BE2C (cell line): ENCODE measurements at regions not wholly inside any gene's neighbourhood (a gene's known extent, or its start where the extent isn't known, plus 50 kb on each side); places are given as distances from the start of the nearest gene placed in this dataset.
"Not testable (repeated sequence)": the region's sequence is repeated elsewhere in the genome, so short reads cannot be mapped to it uniquely, and the experiment has no call there.

ENCODE experiments used
- DNase-seq: peaks from one replicate; pipeline ENCODE4 v3.0.0-alpha.2; 2020
- H3K27me3 ChIP-seq: fragments of 250-450 bp; sonication (Bioruptor Pico); 2 replicates; pipeline ENCODE4 v1.5.1; 2020; ENCODE audit warnings: mild to moderate bottlenecking
- H3K36me3 ChIP-seq: fragments of 250-450 bp; sonication (Bioruptor Pico); 2 replicates; pipeline ENCODE4 v1.5.1; 2020; ENCODE audit warnings: mild to moderate bottlenecking
- H3K4me1 ChIP-seq: fragments of 250-450 bp; sonication (Bioruptor Pico); 2 replicates; pipeline ENCODE4 v1.5.1; 2020
- H3K4me3 ChIP-seq: 2 replicates; pipeline ENCODE4 v1.5.1; 2011; ENCODE audit warnings: low read depth, low read length
- H3K9me3 ChIP-seq: fragments of 250-450 bp; sonication (Bioruptor Pico); 2 replicates; pipeline ENCODE4 v1.5.1; 2020
- CTCF ChIP-seq: IDR thresholded peaks from 2 replicates; pipeline ENCODE4 v1.5.1; 2012; ENCODE audit warnings: mild to moderate bottlenecking, low read depth, low read length

GRCh38 chr4:4090720-4091119, 136.0 kb downstream of the OTOP1 start:
- H3K9me3 ChIP-seq, H3K36me3 ChIP-seq, H3K27me3 ChIP-seq, H3K4me1 ChIP-seq, DNase-seq, H3K4me3 ChIP-seq: not testable (repeated sequence)

DNA sequence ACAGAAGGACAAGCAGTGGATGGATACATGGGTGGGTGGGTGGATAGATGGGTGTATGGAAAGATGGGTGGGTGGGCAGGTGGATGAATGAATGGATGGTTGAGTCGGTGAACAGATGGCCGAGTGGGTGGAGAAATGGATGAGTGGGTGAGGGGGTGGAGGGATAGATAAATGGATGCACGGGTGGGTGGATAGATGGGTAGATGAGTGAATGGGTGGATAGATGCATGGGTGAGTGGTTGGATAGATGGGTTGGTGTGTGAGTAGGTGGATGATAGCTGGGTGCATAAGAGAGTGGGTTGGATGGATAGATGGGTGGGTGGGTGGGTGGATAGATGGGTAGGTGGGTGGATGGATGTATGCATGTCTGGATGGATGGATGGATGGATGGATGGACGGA, 134.6 kb downstream of the OTOP1 start:
- H3K4me1 ChIP-seq, H3K4me3 ChIP-seq, H3K27me3 ChIP-seq, DNase-seq, H3K9me3 ChIP-seq, H3K36me3 ChIP-seq: not testable (repeated sequence)

DNA sequence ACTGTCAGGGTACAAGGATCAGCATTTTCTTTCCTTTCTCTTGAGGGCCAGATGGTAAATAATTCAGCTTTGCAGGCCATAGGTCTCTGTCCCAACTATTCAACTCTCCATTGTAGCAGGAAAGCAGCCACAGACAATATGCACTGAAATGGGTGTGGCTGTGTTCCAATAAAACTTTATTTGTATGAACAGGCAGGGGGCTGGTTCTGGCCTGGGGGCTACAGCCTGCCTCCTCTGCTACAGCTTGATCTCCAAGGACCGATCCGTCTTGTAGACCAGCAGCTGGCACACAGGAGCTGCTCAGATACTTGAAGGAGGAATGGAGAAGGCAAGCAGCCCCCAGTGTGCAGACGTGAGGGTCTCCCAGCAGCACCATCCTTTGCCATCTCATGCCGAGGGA, 127.1 kb downstream of the OTOP1 start:
- H3K9me3 ChIP-seq, H3K4me1 ChIP-seq, H3K27me3 ChIP-seq, DNase-seq, H3K4me3 ChIP-seq, H3K36me3 ChIP-seq: not testable (repeated sequence)

GRCh38 chr4:4106923-4107322, 119.8 kb downstream of the OTOP1 start:
- not testable (repeated sequence) for H3K4me3 ChIP-seq, H3K9me3 ChIP-seq, H3K4me1 ChIP-seq, H3K36me3 ChIP-seq, DNase-seq
- H3K27me3 ChIP-seq: peaks cover 17% of the 10 kb centered on the region; the same call in 1 of the 2 replicates

- H3K9me3 ChIP-seq, H3K4me1 ChIP-seq, H3K36me3 ChIP-seq: not testable (repeated sequence)
- H3K4me3 ChIP-seq: peak overlapping the region; percentile 33; the same call in 1 of the 2 replicates
- H3K27me3 ChIP-seq: peaks cover 16% of the 10 kb centered on the region; the same call in 1 of the 2 replicates
- peak; percentile 77 for DNase-seq
- TF ChIP-seq CTCF: peak; percentile 37
Observed at GRCh38 chr4:4107411-4108107, 119.2 kb downstream of the OTOP1 start.

DNA sequence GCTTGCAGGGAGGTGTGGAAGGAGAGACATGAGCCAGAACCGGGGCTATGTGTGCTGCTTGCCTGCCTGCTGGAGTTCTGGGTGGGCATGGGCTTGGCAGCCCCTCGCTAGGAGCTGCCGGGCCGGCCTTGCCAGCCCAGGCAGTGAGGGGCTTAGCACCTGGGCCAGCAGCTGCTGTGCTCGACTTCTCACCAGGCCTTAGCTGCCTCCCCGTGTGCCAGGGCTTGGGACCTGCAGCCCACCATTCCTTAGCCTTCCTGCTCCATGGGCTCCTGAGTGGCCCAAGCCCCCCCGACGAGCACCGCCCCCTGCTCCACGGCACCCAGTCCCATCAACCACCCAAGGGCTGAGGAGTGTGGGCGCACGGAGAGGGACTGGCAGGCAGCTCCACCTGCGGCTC, 111.3 kb downstream of the OTOP1 start:
- not testable (repeated sequence) for H3K36me3 ChIP-seq, H3K4me3 ChIP-seq, DNase-seq, H3K27me3 ChIP-seq, H3K4me1 ChIP-seq, H3K9me3 ChIP-seq

- H3K36me3 ChIP-seq, H3K9me3 ChIP-seq, H3K4me1 ChIP-seq, H3K27me3 ChIP-seq, H3K4me3 ChIP-seq, DNase-seq: not testable (repeated sequence)
Observed at GRCh38 chr4:4116901-4117300, 109.8 kb downstream of the OTOP1 start.

- H3K4me1 ChIP-seq, H3K4me3 ChIP-seq, H3K9me3 ChIP-seq, H3K36me3 ChIP-seq, H3K27me3 ChIP-seq, DNase-seq: not testable (repeated sequence)
Observed at GRCh38 chr4:4134368-4134767, 92.4 kb downstream of the OTOP1 start.

- not testable (repeated sequence) for DNase-seq, H3K9me3 ChIP-seq, H3K4me3 ChIP-seq
Observed at GRCh38 chr4:4136621-4137020, 90.1 kb downstream of the OTOP1 start.

More at GRCh38 chr4:4136621-4137020, 90.1 kb downstream of the OTOP1 start:
- not testable (repeated sequence) for H3K4me1 ChIP-seq, H3K36me3 ChIP-seq, H3K27me3 ChIP-seq
